ENCODE measurements at regions not wholly inside any gene's neighbourhood (a gene's known extent, or its start where the extent isn't known, plus 50 kb on each side); places are given as distances from the start of the nearest gene placed in this dataset.

- no peak for TF ChIP-seq CTCF (IDR thresholded peaks at IDR 0.05)
- no peak for TF ChIP-seq POLR2A (IDR thresholded peaks at IDR 0.05)
Observed at GRCh38 chr10:3399756-3400155, 227.2 kb upstream of the PITRM1 start.
